HG03521 (cell line): ENCODE measurements at regions not wholly inside any gene's neighbourhood (a gene's known extent, or its start where the extent isn't known, plus 50 kb on each side); places are given as distances from the start of the nearest gene placed in this dataset.

Experiments
- ATAC-seq: cut with Tn5 transposase; IDR thresholded peaks from one replicate; pipeline ENCODE4 v1.9.1; 2021; ENCODE audit warnings: mild to moderate bottlenecking, moderate library complexity; ENCODE audit not compliant: unreplicated experiment

GRCh38 chr3:30258426-30259392, 347.7 kb upstream of the TGFBR2 start:
- ATAC-seq, result no peak

- ATAC-seq, result no peak
Measured at GRCh38 chr3:30259730-30260129, 346.7 kb upstream of the TGFBR2 start.

- no peak for ATAC-seq
Measured at GRCh38 chr3:30260762-30261161, 345.6 kb upstream of the TGFBR2 start.

GRCh38 chr3:30263238-30263924, 343.0 kb upstream of the TGFBR2 start:
- ATAC-seq, result no peak

- ATAC-seq, result no peak
Measured at GRCh38 chr3:30263925-30264313, 342.5 kb upstream of the TGFBR2 start.

GRCh38 chr3:30266524-30266923, 339.9 kb upstream of the TGFBR2 start:
- ATAC-seq, result no peak

GRCh38 chr3:30268288-30268687, 338.1 kb upstream of the TGFBR2 start:
- ATAC-seq, result no peak

- ATAC-seq, result no peak
Measured at GRCh38 chr3:30269751-30270445, 336.5 kb upstream of the TGFBR2 start.

GRCh38 chr3:30271781-30272180, 334.6 kb upstream of the TGFBR2 start:
- no peak for ATAC-seq

GRCh38 chr3:30273304-30274072, 332.9 kb upstream of the TGFBR2 start:
- ATAC-seq, result no peak

- no peak for ATAC-seq
Measured at GRCh38 chr3:30277494-30277893, 328.9 kb upstream of the TGFBR2 start.

- no peak for ATAC-seq
Measured at GRCh38 chr3:30281526-30281925, 324.9 kb upstream of the TGFBR2 start.

- ATAC-seq, result no peak
Measured at GRCh38 chr3:30282154-30282696, 324.2 kb upstream of the TGFBR2 start.

- ATAC-seq, result no peak
Measured at GRCh38 chr3:30285188-30286006, 321.0 kb upstream of the TGFBR2 start.

- no peak for ATAC-seq
Measured at GRCh38 chr3:30286007-30286669, 320.3 kb upstream of the TGFBR2 start.

GRCh38 chr3:30286811-30287210, 319.6 kb upstream of the TGFBR2 start:
- ATAC-seq, result no peak

GRCh38 chr3:30288830-30289229, 317.6 kb upstream of the TGFBR2 start:
- ATAC-seq, result no peak

GRCh38 chr3:30289324-30289723, 317.1 kb upstream of the TGFBR2 start:
- ATAC-seq, result no peak

- ATAC-seq, result no peak
Measured at GRCh38 chr3:30289766-30290165, 316.6 kb upstream of the TGFBR2 start.
